ENCODE measurements at regions not wholly inside any gene's neighbourhood (a gene's known extent, or its start where the extent isn't known, plus 50 kb on each side); places are given as distances from the start of the nearest gene placed in this dataset.

- no peak overlapping the region for H3K4me2 ChIP-seq (ENCODE audit: low read depth, low read length, poor library complexity, severe bottlenecking)
Measured at GRCh38 chr16:72620348-72620747, 427.6 kb downstream of the ZFHX3 start.

GRCh38 chr16:72615856-72616255 is 432.1 kb downstream of the ZFHX3 start:
- no peak for TF ChIP-seq EZH2phosphoT487 (conservative IDR thresholded peaks at IDR 0.05; ENCODE audit: low read length)
- no peak for TF ChIP-seq CTCF (IDR thresholded peaks at IDR 0.05; ENCODE audit: insufficient read depth, low read length, poor library complexity, severe bottlenecking)

More at GRCh38 chr16:72620348-72620747, 427.6 kb downstream of the ZFHX3 start:
- H3K9me2 ChIP-seq (replicated peaks; ENCODE audit: insufficient read depth, low read length): no peaks in the 10 kb centered on the region
- H3K4me3 ChIP-seq (ENCODE audit: insufficient read depth, low read length, poor library complexity, severe bottlenecking): no peak overlapping the region
- H4K20me1 ChIP-seq (ENCODE audit: low read depth, low read length): 0 out of 2 replicates have a peak, but pooled peaks cover 12% of the 10 kb centered on the region
- H3K9ac ChIP-seq (ENCODE audit: low read length): no peak overlapping the region
- TF ChIP-seq EZH2phosphoT487 (conservative IDR thresholded peaks at IDR 0.05; ENCODE audit: low read length) (no peak), CTCF (IDR thresholded peaks at IDR 0.05; ENCODE audit: insufficient read depth, low read length, poor library complexity, severe bottlenecking) (no peak)
- no peaks in the 10 kb centered on the region for H3F3A ChIP-seq (ENCODE audit: insufficient read depth)
- H2AFZ ChIP-seq (ENCODE audit: low read depth, low read length, severe bottlenecking): no peak overlapping the region
- H3K27ac ChIP-seq (ENCODE audit: low read depth, low read length): no peak overlapping the region
- no peaks in the 10 kb centered on the region for H3K36me3 ChIP-seq (ENCODE audit: low read length)
- H3K9me3 ChIP-seq (ENCODE audit: insufficient read depth, low read length): no peaks in the 10 kb centered on the region
- H3K27me3 ChIP-seq (ENCODE audit: low read length): no peaks in the 10 kb centered on the region
- H3K79me2 ChIP-seq (ENCODE audit: insufficient read depth, low read length): no peaks in the 10 kb centered on the region

GRCh38 chr16:72612718-72613117 is 435.2 kb downstream of the ZFHX3 start:
- H3K4me3 ChIP-seq (ENCODE audit: insufficient read depth, low read length, poor library complexity, severe bottlenecking): no peak overlapping the region
- no peaks in the 10 kb centered on the region for H3K27me3 ChIP-seq (ENCODE audit: low read length)
- TF ChIP-seq CTCF (IDR thresholded peaks at IDR 0.05; ENCODE audit: insufficient read depth, low read length, poor library complexity, severe bottlenecking): no peak
- TF ChIP-seq EZH2phosphoT487 (conservative IDR thresholded peaks at IDR 0.05; ENCODE audit: low read length): no peak
- H3K36me3 ChIP-seq (ENCODE audit: low read length): no peaks in the 10 kb centered on the region
- no peak overlapping the region for H3K27ac ChIP-seq (ENCODE audit: low read depth, low read length)
- H3K9me2 ChIP-seq (replicated peaks; ENCODE audit: insufficient read depth, low read length): no peaks in the 10 kb centered on the region
- H4K20me1 ChIP-seq (ENCODE audit: low read depth, low read length): no peaks in the 10 kb centered on the region
- no peaks in the 10 kb centered on the region for H3K9me3 ChIP-seq (ENCODE audit: insufficient read depth, low read length)
- no peak overlapping the region for H3K9ac ChIP-seq (ENCODE audit: low read length)
- no peak overlapping the region for H2AFZ ChIP-seq (ENCODE audit: low read depth, low read length, severe bottlenecking)
- H3F3A ChIP-seq (ENCODE audit: insufficient read depth): no peaks in the 10 kb centered on the region
- H3K79me2 ChIP-seq (ENCODE audit: insufficient read depth, low read length): no peaks in the 10 kb centered on the region
- H3K4me2 ChIP-seq (ENCODE audit: low read depth, low read length, poor library complexity, severe bottlenecking): no peak overlapping the region

More at GRCh38 chr16:72615856-72616255, 432.1 kb downstream of the ZFHX3 start:
- H3K9ac ChIP-seq (ENCODE audit: low read length): no peak overlapping the region
- H3K36me3 ChIP-seq (ENCODE audit: low read length): no peaks in the 10 kb centered on the region
- H2AFZ ChIP-seq (ENCODE audit: low read depth, low read length, severe bottlenecking): no peak overlapping the region
- no peak overlapping the region for H3K27ac ChIP-seq (ENCODE audit: low read depth, low read length)
- H3K9me3 ChIP-seq (ENCODE audit: insufficient read depth, low read length): no peaks in the 10 kb centered on the region
- 0 out of 2 replicates have a peak, but pooled peaks cover 6% of the 10 kb centered on the region for H4K20me1 ChIP-seq (ENCODE audit: low read depth, low read length)
- no peaks in the 10 kb centered on the region for H3K9me2 ChIP-seq (replicated peaks; ENCODE audit: insufficient read depth, low read length)
- no peaks in the 10 kb centered on the region for H3K27me3 ChIP-seq (ENCODE audit: low read length)
- no peak overlapping the region for H3K4me2 ChIP-seq (ENCODE audit: low read depth, low read length, poor library complexity, severe bottlenecking)
- H3F3A ChIP-seq (ENCODE audit: insufficient read depth): no peaks in the 10 kb centered on the region
- H3K79me2 ChIP-seq (ENCODE audit: insufficient read depth, low read length): no peaks in the 10 kb centered on the region
- no peak overlapping the region for H3K4me3 ChIP-seq (ENCODE audit: insufficient read depth, low read length, poor library complexity, severe bottlenecking)
